Erythroblast (primary cell): ENCODE measurements at regions not wholly inside any gene's neighbourhood (a gene's known extent, or its start where the extent isn't known, plus 50 kb on each side); places are given as distances from the start of the nearest gene placed in this dataset.

Experiments used
- GATA1 ChIP-seq: IDR thresholded peaks from 2 replicates; pipeline ENCODE4 v1.6.1; 2011; ENCODE audit warnings: low read depth, mild to moderate bottlenecking, control low read depth, low read length, moderate library complexity
- POLR2A ChIP-seq: IDR thresholded peaks from 2 replicates; pipeline ENCODE4 v1.6.1; 2011; ENCODE audit warnings: mild to moderate bottlenecking, low read length

DNA sequence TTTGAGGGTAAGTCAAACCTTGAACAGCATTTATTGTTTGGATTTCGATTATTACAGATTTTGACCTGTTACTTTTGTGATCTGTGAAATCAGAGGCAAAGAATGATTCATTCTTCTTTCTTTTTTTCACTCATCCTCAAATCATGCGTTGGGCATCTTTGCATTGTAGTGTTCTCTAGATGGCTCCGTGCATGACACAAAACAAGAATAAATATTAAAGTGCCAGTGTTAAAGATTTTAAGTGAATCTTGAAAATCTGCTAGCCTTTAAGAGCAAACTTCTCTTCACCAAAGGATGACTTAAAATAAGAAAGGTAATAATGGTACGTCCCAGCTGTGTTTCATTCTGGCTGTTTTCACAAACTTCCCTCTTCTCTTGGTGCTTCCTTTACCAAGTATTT lies 361.9 kb upstream of the SMARCA2 start:
- TF ChIP-seq POLR2A (no peak), GATA1 (no peak)
